ENCODE measurements at regions not wholly inside any gene's neighbourhood (a gene's known extent, or its start where the extent isn't known, plus 50 kb on each side); places are given as distances from the start of the nearest gene placed in this dataset.

DNA sequence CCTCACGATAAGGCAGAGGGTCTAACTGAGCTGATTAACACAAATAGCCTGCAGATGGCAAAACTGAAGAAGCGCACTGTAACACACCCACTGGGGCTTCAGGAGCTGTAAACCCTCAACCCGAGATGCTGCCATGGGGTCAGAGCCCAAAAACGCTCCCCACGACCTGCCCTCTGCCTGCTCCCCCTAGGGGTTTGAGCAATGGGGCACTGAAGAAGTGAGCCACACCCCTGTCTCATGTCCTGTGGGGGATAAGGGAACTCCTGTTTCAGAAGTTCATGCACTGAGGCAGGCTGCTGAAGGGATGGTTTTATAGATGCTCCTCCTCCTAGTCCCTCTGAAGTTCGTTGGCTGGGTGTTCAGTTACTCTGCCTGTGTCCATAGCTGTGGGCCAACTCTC lies 105.9 kb upstream of the CELF4 start:
- no peak for DNase-seq (ENCODE audit: low read depth in 4 of 4, low spot score in 2 of 4)

DNA sequence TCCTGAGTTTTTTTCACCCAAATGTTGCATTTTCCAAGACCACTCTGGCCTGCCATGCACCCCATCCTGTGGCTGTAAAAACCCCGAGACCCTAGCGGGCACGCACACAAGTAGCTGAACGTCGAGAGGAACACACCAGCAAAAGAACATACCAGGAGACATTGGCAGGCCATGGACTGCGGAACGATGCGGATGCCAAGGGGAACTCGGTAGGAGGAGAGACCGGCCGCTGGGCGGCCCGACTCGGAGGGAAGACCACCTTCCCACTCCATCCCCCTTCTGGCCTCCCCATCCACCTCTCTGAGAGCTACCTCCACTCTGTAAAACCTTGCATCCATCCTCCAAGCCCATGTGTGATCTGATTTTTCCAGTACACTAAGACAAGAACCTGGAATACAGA lies 105.5 kb upstream of the CELF4 start:
- no peak for DNase-seq (ENCODE audit: low read depth in 4 of 4, low spot score in 2 of 4)

DNA sequence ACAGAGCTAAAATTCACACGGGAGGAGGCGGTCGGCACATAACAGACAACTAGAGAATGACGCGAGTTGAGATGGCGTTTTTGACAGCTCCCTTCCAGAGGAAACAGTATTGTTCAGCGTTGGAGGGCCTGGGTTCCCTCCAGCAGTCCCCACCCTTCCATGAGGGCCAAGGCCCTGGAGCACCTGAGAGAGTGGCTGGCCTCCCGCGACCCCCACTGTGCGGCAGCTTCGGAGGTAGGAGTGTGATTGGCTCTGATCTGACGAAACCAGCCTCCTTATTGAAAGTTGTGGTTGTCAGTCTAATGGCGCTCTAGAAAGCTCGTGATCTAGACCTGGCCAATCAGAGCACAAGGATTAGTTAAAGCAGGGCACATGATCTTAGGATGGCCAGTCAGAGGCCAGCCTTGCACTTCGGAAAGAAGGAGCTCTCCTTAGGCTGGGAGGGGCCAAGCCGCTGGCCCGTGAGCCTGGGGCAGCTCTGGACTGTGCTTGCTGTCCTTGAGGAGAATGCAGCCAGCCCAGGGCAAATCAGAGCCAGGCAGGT lies 104.5 kb upstream of the CELF4 start:
- no peak for DNase-seq (ENCODE audit: low read depth in 4 of 4, low spot score in 2 of 4)

DNA sequence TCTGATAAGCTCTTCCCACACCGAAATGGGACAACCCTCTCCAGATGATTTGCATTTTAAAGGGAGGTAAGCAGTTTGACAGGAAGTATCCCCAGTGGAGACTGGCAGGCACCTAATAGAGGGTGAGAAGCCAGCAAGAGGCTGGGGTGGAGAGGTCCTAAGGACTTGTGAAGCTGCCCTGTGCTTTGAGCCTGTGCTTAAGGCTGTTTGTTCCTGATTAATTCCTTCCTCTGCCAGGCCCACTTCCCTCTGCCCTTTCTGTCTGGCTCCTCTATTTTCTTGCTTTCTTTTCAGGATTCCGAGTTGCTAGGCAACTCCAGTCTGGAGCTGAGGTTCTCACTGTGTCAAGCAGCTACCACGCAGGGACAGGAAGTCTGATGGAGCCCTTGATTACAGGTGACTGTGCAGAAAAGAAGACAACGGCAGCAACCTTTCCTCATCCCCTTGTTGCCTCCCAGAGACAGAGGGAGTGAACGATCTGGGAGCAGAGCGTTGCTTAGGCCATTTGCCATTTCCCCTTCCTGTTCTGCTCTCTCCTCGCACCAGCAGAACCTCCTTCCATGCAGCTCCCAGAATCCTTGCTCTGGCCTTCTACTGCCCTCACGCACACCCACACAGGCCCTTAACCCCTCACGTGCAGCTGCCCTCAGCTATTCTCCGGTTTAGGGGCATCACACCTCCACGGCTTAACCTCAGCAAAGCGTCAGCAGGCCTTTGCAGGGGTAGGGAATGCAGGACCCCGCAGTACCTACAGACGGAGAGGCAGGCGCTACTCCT lies 103.6 kb upstream of the CELF4 start:
- peak in 2 of 4 donors; percentile 11 to 13 for DNase-seq (ENCODE audit: low read depth in 4 of 4, low spot score in 2 of 4)

DNA sequence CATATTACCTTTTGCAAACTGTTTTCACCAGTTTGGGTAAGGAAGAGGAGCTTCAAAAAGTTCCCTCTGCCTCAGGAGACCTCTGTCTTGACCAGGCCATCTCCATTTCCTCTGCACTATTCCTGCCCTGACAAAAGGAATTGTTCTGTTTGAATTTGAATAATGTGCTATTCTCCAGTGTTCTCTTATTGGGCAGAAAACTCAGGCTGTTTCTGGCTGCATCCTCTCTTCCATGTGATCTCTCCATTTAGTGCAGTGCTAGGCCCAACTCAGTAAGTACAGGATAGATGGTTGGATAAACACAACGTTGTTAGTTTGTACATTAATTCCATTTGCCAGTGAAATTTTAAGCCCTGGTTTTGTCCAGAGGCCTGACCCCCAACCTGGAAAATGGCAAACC lies 102.2 kb upstream of the CELF4 start:
- DNase-seq (ENCODE audit: low read depth in 4 of 4, low spot score in 2 of 4): no peak

DNA sequence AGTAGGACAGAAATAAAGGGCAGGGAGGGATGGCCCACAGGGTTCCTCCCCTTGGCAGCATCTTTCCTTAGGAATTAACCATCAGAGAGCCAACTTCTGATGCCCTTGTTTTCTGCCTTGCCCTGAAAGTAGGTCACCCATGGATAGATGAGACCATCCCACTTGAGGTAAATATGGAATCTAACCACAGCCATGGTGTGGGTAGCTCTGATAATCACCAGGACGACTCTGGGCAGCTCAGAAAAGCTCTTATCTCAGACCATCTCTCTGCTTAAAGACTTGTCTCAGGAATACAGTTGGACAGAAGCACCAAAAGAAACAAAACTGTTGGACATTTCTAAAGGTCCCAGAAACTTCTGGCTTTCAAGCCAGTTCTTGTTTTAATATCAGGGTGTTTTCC lies 101.4 kb upstream of the CELF4 start:
- no peak for DNase-seq (ENCODE audit: low read depth in 4 of 4, low spot score in 2 of 4)

DNA sequence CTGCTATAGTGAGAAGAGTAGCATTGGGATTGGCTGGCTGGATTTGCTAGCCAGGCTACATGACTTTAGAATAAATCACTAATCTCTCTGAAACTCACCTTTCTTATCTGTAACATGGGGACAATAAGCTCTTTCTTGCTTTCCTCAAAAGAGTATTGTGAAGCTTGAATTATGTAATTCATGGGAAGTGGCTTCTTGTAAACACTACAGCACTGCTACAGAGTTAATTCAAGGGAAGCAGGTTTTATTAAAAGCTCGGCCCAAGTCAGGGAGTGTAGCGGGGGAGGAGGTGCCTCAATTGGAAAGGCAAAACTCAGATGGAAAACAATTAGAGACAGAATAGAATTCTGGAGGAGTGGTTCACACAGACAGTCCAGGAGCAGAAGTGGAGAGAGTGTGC lies 100.9 kb upstream of the CELF4 start:
- no peak for DNase-seq (ENCODE audit: low read depth in 4 of 4, low spot score in 2 of 4)

DNA sequence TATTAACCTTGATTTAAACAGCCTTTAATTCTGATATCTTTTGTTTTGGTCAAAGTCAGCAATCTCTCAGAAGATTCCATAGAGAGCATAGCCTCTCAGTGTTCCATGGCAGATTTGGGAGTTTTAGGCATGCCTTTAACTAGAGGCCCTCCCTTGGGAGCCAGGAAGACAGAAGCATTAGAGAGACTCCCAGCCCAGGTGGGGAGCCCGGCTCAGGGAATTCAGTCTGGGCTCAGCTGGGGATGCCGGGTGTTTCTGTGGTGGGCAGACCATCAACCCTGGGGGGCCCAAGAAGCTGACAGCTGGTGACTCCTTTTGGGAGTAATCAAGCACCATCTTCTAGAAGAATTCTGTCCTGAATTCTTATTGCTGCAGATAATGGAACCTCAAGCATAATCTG lies 99.7 kb upstream of the CELF4 start:
- DNase-seq (ENCODE audit: low read depth in 4 of 4, low spot score in 2 of 4): no peak

DNA sequence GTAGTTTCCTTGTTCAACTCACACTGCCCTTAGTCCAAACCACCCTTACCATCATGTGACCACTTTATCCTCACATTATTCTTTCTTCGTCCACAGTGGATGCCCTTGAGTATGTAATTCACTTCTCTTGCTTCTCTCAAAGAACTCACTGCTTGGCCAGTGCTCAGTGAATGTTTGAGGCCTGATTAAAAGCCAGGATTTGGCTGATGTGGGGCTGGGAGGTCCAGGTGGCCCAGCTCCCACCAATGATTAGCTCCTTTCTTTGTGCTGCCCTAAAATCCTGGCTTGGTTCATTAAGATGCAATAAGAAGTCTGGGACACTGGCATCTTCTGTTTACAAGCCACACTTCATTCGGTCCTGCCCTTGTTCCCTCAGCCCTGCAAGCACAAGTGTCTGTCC lies 97.8 kb upstream of the CELF4 start:
- no peak for DNase-seq (ENCODE audit: low read depth in 4 of 4, low spot score in 2 of 4)

DNA sequence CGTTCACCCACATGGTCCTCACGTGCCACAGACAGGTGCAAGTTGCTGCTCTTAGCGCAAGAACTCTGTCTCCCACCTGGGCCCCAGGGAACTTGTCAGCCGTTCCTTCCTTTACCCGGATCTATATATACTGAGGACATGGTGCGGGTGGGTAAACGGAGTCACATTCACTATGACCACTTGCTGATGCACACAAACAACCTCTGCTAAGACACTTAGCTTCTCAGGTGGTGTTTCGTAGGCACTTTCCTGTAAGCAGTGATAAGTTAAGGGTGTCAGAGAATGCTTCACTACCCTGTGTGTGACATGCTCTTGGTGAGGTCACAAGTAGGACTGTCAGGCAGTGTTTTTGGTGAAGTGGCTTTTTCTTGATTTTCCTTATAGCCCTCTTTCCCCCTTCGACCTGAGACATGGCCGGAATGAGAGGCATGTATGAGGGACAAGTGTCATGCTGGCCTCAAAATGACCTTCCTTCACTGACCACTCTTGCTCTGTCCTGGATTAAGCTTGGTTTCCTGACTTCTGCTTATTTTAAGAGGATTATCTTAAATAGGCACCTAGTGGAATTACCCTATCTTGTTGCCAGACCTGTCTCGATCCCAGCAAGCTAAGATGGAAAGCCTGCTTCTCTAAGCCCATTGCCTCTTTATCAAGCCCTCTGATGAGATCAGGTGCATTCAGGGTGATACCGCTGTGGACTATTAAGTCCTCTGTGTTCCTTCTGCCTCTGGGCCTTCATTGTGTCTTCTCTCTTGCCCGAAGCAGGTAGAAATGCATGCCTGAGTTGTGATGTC lies 97.1 kb upstream of the CELF4 start:
- DNase-seq (ENCODE audit: low read depth in 4 of 4, low spot score in 2 of 4): no peak

DNA sequence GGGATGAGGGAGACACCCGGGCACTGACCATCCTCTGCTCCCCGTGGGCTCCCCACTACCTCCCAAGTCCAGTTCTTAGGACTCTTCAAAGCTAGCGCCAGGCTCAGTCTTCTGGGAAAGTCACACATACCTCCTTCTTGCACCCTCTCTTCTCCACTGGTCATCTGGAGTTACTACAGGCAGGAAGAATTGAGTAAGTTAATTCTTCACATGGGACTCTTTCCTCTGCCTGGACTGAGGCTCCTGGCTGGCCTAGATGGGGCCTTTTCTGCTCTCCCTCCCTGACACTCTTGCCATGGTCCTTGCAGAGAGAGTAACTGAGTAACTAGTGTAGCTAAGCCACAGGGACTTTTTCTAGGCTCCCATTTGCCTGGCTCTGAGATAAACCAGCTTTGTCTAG lies 96.5 kb upstream of the CELF4 start:
- no peak for DNase-seq (ENCODE audit: low read depth in 4 of 4, low spot score in 2 of 4)

DNA sequence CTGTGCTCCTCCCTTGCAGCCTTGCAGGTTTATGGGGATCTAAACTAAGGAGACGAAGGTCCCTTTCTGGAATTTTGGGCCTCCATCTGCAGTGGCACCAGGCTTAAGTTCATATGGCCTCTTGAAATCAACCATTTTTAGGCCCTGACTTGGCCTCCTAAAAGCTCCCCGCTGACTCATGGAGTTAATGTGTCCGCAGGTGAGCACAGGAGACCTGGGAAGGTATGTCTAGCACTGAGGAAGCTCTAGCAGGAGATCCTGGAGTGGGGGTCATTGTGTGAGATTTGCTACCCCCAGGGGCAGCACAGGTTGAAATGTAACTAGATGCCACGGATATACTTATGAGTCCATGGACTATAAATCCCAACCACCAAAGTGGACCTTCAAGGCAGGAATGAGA lies 95.9 kb upstream of the CELF4 start:
- DNase-seq (ENCODE audit: low read depth in 4 of 4, low spot score in 2 of 4): no peak

DNA sequence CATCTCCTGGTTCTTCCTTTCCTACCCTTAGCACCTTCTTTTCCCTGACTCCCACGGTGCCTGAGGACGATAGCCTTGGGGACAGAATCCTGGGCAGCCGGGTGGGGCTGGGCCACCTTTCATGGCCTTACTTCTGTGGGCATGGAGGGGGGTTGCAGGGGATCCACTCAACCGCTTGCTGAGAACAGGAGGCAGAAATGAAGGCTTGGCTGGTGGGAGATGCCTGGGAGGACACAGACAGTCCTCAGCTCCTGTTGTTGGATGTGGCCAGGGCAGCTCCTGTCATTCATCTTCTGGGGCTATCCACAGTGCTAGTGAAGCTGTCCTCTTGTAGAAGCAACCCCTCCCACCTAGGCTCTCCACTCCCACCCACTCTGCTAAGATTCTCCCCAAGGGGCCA lies 95.5 kb upstream of the CELF4 start:
- DNase-seq (ENCODE audit: low read depth in 4 of 4, low spot score in 2 of 4): no peak

DNA sequence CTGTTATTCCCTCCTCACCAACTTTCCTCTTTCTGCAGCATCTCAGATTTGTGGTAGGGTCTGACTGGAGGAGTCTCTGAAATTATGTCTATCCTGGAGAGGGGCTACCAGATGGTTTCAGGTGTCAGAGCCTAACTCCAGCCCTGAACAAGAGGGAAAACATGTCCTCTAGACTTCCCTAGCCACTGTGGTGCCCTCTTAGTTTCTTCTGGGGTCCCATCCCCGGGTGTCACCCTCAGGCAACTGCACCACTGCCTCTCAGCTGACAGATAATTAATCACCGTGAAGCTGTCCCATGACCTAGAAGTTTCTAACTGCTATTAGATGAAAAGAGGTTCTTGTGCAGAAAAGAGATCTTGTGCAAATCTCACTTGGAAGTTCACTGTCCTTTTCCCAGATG lies 95.1 kb upstream of the CELF4 start:
- DNase-seq (ENCODE audit: low read depth in 4 of 4, low spot score in 2 of 4): no peak

DNA sequence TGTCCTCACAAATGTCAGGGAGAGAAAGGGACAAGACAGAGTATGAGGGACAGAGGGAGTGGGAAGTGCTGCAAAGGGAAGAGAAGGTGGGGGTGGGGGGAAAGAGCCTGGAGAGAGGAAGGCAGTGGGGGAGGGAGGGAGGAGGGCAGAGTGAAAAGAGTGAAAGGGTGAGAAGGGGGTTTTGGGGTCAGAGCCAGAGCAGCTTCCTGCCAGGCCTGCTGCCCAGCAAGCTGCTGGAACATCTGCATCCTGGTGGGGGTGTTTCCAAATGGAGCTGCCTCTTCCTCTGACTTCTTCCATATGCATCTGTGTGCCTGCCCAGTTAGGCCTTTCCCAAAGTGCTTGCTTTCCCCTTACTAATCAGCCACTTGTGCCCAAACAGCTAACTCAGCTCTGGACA lies 94.3 kb upstream of the CELF4 start:
- no peak for DNase-seq (ENCODE audit: low read depth in 4 of 4, low spot score in 2 of 4)

DNA sequence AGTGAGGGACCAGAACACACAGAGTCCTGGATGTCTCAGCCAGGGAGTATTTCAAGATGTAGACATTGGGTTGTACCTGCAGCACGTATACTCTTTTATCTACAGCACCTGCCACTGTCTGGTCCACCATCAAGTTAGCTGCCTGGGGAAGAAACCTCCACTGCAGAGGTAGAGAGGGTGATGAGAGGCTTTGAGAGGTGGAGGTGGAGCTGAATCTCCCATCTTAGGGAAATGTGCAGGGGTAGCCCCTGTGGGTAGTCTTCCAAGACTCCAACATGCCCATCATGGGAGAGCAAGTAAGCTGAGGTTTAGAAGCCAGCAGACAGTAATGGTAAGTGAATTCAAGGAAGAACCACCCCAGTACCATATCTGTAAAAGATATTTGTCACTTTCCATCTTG lies 93.3 kb upstream of the CELF4 start:
- no peak for DNase-seq (ENCODE audit: low read depth in 4 of 4, low spot score in 2 of 4)

DNA sequence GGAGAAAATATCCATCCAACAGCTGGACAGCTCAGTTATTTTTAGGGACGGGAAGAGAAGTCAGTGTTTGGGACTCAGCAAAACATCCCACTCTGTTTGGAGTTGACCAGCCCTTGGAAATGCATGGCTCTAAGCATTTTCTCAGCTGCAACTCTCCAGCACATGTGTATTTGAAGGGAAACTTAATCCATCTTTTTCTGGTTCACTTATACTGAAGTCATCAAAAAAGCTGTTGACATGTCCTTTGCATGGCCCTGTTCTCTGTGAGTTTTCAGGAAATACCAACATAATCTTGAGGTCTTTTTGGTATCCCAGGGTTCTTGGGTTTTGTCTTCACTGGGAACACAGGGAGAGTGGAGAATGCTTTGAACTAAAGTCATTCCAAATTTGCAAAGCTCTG lies 91.9 kb upstream of the CELF4 start:
- DNase-seq (ENCODE audit: low read depth in 4 of 4, low spot score in 2 of 4): no peak

DNA sequence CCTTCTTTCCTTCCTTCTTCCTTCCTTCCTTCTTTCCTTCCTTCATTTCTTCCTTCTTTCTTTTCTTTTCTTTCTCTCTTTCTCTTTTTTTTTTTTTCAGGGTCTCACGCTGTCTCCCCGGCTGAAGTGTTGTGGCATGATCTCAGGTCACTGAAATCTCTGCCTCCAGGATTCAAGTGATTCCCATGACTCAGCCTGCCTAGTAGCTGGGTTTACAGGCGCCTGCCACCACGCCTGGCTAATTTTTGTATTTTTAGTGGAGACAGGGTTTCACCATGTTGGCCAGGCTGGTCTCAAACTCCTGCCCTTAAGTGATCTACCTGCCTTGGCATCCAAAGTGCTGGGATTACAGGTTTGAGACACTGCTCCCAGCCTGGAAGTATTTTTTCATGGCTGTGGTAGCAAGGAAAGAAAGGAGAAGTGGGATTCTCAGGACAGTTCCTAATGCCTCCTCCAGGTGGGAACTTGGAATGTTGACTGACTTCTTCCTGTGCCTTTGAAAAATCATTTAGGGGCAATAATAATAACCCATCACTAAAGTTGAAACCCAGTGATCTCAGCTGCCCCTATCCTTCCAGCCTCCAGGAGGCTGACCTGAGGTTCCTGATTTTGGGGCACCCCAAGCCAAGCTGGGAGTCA lies 89.3 kb upstream of the CELF4 start:
- no peak for DNase-seq (ENCODE audit: low read depth in 4 of 4, low spot score in 2 of 4)

DNA sequence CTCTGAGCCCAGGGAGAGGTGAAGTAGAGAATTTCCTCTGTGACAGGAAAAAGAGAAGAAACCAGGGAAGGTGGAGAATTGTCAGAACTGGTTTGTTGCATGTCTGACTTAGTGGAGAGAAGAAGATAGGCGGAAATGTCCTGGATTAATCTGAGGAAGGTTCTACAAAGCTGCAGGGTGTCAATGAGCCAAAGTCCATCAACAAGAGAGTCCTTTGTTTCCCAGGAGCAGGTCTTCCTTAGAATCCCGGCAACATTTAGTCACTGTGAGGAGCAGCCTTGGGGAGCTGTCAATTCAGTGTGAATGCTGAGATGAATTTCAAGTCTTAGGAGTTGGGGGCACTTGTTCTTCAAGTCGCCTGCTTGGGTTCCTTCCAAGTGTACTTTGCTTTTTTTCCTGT lies 88.4 kb upstream of the CELF4 start:
- no peak for DNase-seq (ENCODE audit: low read depth in 4 of 4, low spot score in 2 of 4)

DNA sequence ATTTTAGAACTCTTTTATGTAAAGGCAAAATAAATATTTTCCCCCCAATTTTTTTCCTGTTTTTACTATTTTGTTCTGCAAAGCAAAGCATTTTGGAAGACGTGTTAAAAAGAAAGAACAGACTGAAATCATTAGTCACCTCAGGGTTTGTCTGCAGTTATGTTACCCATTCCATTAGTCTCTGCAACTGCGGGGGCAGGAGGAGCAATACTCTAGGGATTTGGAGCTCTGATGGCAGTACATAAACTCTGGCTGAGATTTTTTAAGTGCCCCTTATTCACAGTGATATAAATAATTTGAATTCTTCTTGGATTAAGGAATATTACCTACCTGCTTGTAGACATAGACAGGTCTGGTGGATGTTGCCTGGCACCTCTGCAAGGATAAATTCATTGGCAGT lies 88.0 kb upstream of the CELF4 start:
- no peak for DNase-seq (ENCODE audit: low read depth in 4 of 4, low spot score in 2 of 4)

DNA sequence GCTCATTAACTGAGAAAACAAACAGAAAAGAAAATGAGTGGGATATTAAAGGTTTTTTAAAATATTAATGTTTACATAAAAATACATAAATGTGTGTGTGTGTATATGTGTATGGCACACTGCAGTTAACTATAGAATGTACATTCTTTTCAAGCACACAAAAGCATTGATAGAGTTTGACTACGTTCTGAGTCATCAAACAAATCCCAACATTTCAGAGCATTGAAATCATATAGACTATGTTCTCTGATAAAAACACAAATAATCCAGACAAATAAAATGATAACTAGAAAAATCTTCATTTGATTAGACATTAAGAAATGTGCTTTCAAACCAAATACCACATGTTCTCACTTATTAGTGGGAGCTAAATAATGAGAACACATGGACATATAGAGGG lies 84.3 kb upstream of the CELF4 start:
- DNase-seq (ENCODE audit: low read depth in 4 of 4, low spot score in 2 of 4): no peak

DNA sequence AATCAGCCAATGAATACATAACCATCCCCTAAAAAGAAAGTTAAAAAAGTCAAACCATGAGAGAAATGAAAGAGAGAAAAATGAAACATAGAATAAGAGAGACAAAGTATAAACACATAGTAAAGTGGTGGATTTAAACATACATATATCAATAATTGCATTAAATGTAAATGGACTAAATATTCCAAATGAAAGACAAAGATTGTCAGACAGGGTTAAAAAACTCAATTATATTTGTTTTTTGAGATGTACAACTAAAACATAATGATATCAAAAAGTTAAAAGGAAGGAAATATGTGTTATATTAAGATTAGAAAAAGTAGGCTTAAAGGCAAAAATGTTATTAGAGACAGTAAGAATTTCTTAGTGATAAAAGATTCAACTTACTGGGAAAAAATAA lies 83.8 kb upstream of the CELF4 start:
- DNase-seq (ENCODE audit: low read depth in 4 of 4, low spot score in 2 of 4): no peak

All from left renal cortex interstitium (tissue), 4 donors.